ENCODE measurements at regions not wholly inside any gene's neighbourhood (a gene's known extent, or its start where the extent isn't known, plus 50 kb on each side); places are given as distances from the start of the nearest gene placed in this dataset.

DNA sequence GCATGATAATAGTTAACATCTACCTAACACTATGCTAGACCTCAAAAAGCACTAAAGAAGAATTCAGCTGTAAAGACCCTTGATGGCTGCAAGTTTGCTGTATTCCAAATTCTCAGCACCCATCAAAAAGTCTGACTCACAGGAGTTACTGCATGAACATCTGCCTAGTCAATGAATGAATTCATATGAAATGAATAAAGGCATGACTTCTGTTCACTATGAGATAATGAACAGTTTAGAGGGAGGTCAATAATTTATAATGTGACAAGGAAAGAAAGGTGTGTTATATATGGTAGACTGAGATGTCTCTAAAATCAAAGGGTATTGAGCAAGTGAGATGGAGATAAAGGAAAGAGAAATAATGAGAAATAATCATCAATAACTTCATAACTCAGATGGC lies 508.2 kb upstream of the TGFBR2 start:
- H3F3A ChIP-seq (ENCODE audit: insufficient read depth, low read length, poor library complexity, severe bottlenecking) = no peaks in the 10 kb centered on the region
- no peak overlapping the region for H3K27ac ChIP-seq (ENCODE audit: low read length)
- H4K20me1 ChIP-seq (ENCODE audit: insufficient read depth) = no peaks in the 10 kb centered on the region
- H3K9me2 ChIP-seq (ENCODE audit: insufficient read depth, low read length) = no peaks in the 10 kb centered on the region
- no peak overlapping the region for H2AFZ ChIP-seq (ENCODE audit: low read depth, low read length)
- H3K36me3 ChIP-seq (ENCODE audit: insufficient read depth, low read length) = no peaks in the 10 kb centered on the region
- H3K79me2 ChIP-seq (replicated peaks; ENCODE audit: insufficient read depth, low read length) = no peaks in the 10 kb centered on the region
- no peak overlapping the region for H3K4me3 ChIP-seq (ENCODE audit: low read length)
- TF ChIP-seq POLR2AphosphoS5 (IDR thresholded peaks at IDR 0.05) (no peak), EP300 (conservative IDR thresholded peaks at IDR 0.05; ENCODE audit: poor library complexity, severe bottlenecking) (no peak), MXI1 (conservative IDR thresholded peaks at IDR 0.05; ENCODE audit: poor library complexity, severe bottlenecking) (no peak), SMC3 (conservative IDR thresholded peaks at IDR 0.05; ENCODE audit: poor library complexity) (no peak), RAD21 (conservative IDR thresholded peaks at IDR 0.05) (no peak), EZH2 (IDR thresholded peaks at IDR 0.05; ENCODE audit: borderline replicate concordance, insufficient read depth, low read length, poor library complexity, severe bottlenecking) (no peak), TAF1 (IDR thresholded peaks at IDR 0.05; ENCODE audit: low read depth) (no peak)
- TF ChIP-seq, protein P1, sequence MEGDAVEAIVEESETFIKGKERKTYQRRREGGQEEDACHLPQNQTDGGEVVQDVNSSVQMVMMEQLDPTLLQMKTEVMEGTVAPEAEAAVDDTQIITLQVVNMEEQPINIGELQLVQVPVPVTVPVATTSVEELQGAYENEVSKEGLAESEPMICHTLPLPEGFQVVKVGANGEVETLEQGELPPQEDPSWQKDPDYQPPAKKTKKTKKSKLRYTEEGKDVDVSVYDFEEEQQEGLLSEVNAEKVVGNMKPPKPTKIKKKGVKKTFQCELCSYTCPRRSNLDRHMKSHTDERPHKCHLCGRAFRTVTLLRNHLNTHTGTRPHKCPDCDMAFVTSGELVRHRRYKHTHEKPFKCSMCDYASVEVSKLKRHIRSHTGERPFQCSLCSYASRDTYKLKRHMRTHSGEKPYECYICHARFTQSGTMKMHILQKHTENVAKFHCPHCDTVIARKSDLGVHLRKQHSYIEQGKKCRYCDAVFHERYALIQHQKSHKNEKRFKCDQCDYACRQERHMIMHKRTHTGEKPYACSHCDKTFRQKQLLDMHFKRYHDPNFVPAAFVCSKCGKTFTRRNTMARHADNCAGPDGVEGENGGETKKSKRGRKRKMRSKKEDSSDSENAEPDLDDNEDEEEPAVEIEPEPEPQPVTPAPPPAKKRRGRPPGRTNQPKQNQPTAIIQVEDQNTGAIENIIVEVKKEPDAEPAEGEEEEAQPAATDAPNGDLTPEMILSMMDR (IDR thresholded peaks at IDR 0.05; ENCODE audit: poor library complexity, severe bottlenecking) = no peak
- TF ChIP-seq, protein P2, sequence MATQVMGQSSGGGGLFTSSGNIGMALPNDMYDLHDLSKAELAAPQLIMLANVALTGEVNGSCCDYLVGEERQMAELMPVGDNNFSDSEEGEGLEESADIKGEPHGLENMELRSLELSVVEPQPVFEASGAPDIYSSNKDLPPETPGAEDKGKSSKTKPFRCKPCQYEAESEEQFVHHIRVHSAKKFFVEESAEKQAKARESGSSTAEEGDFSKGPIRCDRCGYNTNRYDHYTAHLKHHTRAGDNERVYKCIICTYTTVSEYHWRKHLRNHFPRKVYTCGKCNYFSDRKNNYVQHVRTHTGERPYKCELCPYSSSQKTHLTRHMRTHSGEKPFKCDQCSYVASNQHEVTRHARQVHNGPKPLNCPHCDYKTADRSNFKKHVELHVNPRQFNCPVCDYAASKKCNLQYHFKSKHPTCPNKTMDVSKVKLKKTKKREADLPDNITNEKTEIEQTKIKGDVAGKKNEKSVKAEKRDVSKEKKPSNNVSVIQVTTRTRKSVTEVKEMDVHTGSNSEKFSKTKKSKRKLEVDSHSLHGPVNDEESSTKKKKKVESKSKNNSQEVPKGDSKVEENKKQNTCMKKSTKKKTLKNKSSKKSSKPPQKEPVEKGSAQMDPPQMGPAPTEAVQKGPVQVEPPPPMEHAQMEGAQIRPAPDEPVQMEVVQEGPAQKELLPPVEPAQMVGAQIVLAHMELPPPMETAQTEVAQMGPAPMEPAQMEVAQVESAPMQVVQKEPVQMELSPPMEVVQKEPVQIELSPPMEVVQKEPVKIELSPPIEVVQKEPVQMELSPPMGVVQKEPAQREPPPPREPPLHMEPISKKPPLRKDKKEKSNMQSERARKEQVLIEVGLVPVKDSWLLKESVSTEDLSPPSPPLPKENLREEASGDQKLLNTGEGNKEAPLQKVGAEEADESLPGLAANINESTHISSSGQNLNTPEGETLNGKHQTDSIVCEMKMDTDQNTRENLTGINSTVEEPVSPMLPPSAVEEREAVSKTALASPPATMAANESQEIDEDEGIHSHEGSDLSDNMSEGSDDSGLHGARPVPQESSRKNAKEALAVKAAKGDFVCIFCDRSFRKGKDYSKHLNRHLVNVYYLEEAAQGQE (IDR thresholded peaks at IDR 0.05; ENCODE audit: borderline replicate concordance) = no peak
- peaks cover 3% of the 10 kb centered on the region for H3K9me3 ChIP-seq (ENCODE audit: low read length)
- H3K4me2 ChIP-seq (ENCODE audit: low read length) = no peak overlapping the region
- H3K9ac ChIP-seq (ENCODE audit: low read length) = no peak overlapping the region
- H3K27me3 ChIP-seq (ENCODE audit: insufficient read depth, low read depth, low read length) = no peaks in the 10 kb centered on the region

DNA sequence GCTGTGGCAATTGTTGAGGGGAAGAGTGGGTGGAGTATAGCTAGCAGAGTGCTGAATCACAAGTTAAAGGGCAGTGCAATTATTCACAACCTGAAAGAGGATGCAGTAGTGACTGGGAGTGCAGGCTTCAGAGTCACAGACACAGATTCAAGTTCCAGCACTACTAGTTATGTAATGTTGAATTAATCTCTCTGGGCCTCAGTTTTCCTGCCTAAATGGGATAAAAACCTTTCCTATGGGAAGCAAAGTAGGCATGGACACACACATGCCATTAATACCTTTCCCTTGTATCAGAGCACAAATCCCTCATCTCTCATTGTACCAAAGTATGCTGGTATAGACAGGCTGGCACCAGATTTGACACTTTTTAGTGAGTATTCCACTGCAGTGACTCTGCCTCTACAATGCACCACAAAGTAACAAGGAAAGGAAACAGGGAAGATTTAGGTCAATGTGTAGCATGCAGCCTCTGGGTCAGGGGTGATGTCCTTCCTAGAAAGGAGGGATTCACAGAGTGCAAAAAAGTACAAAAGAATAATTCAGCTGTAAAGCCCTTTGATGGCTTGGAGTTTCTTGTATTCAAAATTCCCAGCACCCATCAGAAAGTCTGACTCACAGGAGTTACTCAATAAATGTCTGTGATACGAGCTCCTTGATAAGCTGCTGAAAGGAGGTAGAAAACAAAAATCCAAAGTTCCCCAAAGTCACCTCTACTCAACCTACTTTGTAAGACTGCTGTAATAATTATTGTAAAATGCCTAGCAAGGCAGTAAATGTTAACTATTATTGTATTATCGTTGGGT lies 507.5 kb upstream of the TGFBR2 start:
- no peak overlapping the region for H3K4me2 ChIP-seq (ENCODE audit: low read length)
- no peak overlapping the region for H3K27ac ChIP-seq (ENCODE audit: low read length)

More for the DNA sequence above, 507.5 kb upstream of the TGFBR2 start:
- H3K9ac ChIP-seq (ENCODE audit: low read length) = no peak overlapping the region
- H2AFZ ChIP-seq (ENCODE audit: low read depth, low read length) = no peak overlapping the region
- no peaks in the 10 kb centered on the region for H4K20me1 ChIP-seq (ENCODE audit: insufficient read depth)
- no peaks in the 10 kb centered on the region for H3K36me3 ChIP-seq (ENCODE audit: insufficient read depth, low read length)
- peaks cover 3% of the 10 kb centered on the region for H3K9me3 ChIP-seq (ENCODE audit: low read length)
- H3K4me3 ChIP-seq (ENCODE audit: low read length) = no peak overlapping the region
- no peaks in the 10 kb centered on the region for H3K27me3 ChIP-seq (ENCODE audit: insufficient read depth, low read depth, low read length)
- no peak for TF ChIP-seq MXI1 (conservative IDR thresholded peaks at IDR 0.05; ENCODE audit: poor library complexity, severe bottlenecking)
- no peaks in the 10 kb centered on the region for H3K79me2 ChIP-seq (replicated peaks; ENCODE audit: insufficient read depth, low read length)
- H3K9me2 ChIP-seq (ENCODE audit: insufficient read depth, low read length) = no peaks in the 10 kb centered on the region
- H3F3A ChIP-seq (ENCODE audit: insufficient read depth, low read length, poor library complexity, severe bottlenecking) = no peaks in the 10 kb centered on the region

Measured in neural cell (in vitro differentiated cells).